ENCODE measurements at regions not wholly inside any gene's neighbourhood (a gene's known extent, or its start where the extent isn't known, plus 50 kb on each side); places are given as distances from the start of the nearest gene placed in this dataset.

DNA sequence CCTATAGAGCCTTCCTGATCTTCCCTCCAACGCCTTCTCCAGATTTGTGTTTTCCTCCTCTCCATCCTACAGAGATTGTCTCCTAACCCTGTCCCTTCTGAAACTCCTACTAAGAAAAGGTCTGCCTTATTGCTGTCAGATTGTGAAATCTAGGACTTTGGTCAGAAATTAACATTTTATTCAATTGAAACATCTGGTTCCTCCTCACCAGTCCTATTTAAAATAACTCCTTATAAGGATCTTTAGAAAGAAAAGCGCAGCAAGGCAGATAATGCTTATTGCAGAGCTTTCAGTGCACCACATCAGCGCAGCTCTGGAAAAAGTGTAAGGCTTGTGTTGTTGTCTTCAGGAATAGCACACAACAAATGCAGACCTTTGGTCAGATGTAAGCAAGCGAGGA, 477.8 kb upstream of the CHST9 start:
- no peak overlapping the region for H3K4me3 ChIP-seq (ENCODE audit: low read depth, low read length)

DNA sequence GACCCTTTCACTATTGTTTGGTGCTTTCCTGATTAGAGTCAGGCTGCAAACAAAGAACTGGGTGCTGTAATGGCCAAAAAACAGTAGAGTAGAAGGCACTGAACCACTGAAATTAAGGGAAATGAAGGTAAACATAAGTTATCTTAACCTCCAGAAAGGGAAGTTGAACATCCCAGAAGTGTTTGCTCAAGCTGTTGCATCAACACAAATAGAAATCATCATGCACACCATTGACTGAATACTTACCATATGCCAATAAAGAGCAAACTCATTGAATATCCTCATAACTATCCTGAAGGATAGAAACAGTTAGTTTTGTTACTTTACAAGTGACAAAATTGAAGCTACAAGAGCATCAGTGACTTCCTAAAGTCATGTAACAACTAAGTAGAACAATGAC, 477.4 kb upstream of the CHST9 start:
- H3K4me3 ChIP-seq (ENCODE audit: low read depth, low read length) = no peak overlapping the region
- DNase-seq (ENCODE audit: low read depth) = no peak

More for the DNA sequence above, 477.8 kb upstream of the CHST9 start:
- DNase-seq (ENCODE audit: low read depth) = no peak

- no peak overlapping the region for H3K4me3 ChIP-seq (ENCODE audit: low read depth, low read length)
- no peak for DNase-seq (ENCODE audit: low read depth)
Observed at GRCh38 chr18:27661320-27662018, 476.4 kb upstream of the CHST9 start.

GRCh38 chr18:27656905-27657304, 471.8 kb upstream of the CHST9 start:
- no peak overlapping the region for H3K4me3 ChIP-seq (ENCODE audit: low read depth, low read length)
- DNase-seq (ENCODE audit: low read depth) = no peak

DNA sequence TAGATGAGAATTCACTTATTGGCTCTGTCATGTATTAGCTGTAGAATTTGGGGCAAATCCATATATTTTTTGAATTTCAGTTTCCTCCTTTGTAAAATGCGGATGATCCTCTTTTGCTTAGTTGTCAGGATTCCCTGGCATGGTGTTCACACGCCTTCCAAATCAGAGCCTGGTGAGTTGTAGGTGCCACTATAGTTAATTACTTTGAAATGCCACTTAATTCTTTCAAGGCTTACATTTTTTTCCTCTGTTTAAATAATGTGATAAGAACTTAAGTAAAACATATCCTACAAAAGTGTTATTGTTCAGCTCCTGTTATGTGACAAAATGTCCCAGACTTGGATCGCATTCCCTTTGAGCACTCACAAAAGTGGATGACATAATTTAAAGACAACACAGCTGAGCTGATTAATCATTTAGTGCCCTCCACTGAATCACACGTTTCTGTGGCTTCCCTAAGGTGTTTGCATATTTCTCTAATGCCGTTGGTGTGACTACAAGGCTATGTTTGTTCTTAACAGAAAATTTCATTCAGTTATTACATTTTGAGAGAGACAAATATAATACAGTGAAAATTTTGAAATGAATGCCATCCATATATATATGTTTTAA, 471.2 kb upstream of the CHST9 start:
- H3K4me3 ChIP-seq (ENCODE audit: low read depth, low read length) = no peak overlapping the region
- peak; percentile 33 for DNase-seq (ENCODE audit: low read depth)

GRCh38 chr18:27653247-27653646, 468.1 kb upstream of the CHST9 start:
- no peak overlapping the region for H3K4me3 ChIP-seq (ENCODE audit: low read depth, low read length)
- no peak for DNase-seq (ENCODE audit: low read depth)

GRCh38 chr18:27652480-27653121, 467.5 kb upstream of the CHST9 start:
- no peak for DNase-seq (ENCODE audit: low read depth)
- H3K4me3 ChIP-seq (ENCODE audit: low read depth, low read length) = no peak overlapping the region

DNA sequence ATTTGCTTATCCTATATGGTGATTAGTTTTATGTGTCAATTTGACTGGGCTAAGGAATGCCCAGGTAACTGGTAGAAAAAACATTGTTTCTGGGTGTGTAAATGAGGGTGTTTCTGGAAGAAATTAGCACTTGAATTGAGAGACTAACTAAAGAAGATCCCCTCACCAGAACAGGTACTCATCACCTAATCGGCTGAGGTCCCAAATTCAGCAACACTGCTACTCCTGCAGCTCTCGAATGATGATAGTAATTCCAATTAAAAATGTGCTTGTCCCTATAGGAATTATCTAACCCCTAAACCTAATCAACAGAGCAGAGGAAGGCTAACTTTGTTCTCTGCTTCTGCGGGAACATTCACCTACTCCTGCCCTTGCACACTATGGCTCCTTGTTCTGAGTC, 464.5 kb upstream of the CHST9 start:
- H3K4me3 ChIP-seq (ENCODE audit: low read depth, low read length) = no peak overlapping the region
- no peak for DNase-seq (ENCODE audit: low read depth)

DNA sequence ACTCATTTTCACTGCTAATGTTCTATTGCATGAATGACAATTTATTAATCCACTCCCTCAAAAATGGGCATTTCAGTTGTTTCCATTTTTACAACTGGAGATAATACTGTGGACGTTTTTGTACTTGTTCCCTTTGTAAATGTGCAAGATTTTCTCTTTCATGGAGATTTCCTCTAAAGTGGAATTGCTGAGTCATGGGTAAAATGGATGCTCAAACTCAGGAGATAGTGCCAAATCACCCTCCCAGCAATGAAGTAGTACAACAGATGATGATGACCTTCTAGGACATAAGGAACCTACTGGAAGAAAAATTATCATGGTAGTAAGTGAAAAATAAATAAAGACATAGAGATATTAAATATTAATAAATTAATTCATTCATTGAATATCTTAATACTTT, 460.8 kb upstream of the CHST9 start:
- no peak for DNase-seq (ENCODE audit: low read depth)

GRCh38 chr18:27636576-27637085, 451.5 kb upstream of the CHST9 start:
- no peak overlapping the region for H3K4me3 ChIP-seq (ENCODE audit: low read depth, low read length)
- no peak for DNase-seq (ENCODE audit: low read depth)

More for the DNA sequence above, 460.8 kb upstream of the CHST9 start:
- H3K4me3 ChIP-seq (ENCODE audit: low read depth, low read length) = no peak overlapping the region

DNA sequence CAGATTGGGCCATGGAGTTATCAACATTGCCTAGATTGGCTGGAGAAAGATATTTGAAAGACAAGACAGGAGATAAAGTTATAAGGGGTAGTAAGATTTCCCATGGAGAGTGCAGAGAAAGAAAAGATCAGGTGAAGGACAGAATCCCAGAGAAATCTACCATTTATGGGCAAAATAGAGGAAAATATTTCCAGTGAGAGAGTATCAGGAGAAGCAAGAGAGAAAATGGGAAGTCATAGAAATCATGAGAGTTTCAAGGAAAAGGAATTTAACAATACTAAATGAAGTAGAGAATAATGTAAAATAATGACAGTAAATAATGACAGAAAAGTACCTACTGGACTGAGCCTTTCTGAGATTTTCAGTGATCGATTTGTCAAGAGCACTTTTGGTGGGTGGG, 447.6 kb upstream of the CHST9 start:
- H3K4me3 ChIP-seq (ENCODE audit: low read depth, low read length) = no peak overlapping the region
- DNase-seq (ENCODE audit: low read depth) = no peak

- no peak overlapping the region for H3K4me3 ChIP-seq (ENCODE audit: low read depth, low read length)
- DNase-seq (ENCODE audit: low read depth) = no peak
Observed at GRCh38 chr18:27627927-27628326, 442.8 kb upstream of the CHST9 start.

DNA sequence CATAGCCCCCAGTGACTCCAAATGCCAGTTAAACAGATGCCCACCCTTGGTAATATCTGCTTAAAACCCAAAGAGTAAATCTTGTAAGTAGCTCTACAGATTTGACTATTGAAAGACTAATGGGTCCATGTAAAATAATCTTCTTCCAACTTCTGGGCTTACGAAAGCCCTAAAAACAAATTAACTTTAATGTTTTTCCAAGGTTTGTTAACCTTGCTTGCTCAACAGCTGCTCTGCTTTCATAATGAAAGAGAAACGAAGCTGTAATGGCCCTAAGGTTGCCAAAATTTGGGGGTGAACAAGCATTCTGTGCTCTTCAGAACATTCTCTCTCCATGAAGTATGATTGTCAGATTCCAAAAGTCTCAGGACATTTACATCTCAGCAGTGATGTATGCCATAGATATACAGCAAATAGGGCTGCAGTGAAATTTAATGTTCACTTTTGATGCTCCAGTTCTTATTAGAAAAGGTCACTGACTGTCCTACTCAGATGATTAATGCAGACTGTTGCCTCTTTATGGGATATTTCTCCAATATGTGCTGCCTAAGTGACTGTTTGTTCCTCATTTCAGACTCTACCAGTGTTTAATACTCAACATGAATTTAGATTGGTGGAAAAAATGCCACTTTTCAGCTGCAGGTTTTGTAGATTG, 436.3 kb upstream of the CHST9 start:
- no peak overlapping the region for H3K4me3 ChIP-seq (ENCODE audit: low read depth, low read length)
- DNase-seq (ENCODE audit: low read depth) = no peak

- no peak for DNase-seq (ENCODE audit: low read depth)
- H3K4me3 ChIP-seq (ENCODE audit: low read depth, low read length) = no peak overlapping the region
Observed at GRCh38 chr18:27619906-27620305, 434.8 kb upstream of the CHST9 start.

DNA sequence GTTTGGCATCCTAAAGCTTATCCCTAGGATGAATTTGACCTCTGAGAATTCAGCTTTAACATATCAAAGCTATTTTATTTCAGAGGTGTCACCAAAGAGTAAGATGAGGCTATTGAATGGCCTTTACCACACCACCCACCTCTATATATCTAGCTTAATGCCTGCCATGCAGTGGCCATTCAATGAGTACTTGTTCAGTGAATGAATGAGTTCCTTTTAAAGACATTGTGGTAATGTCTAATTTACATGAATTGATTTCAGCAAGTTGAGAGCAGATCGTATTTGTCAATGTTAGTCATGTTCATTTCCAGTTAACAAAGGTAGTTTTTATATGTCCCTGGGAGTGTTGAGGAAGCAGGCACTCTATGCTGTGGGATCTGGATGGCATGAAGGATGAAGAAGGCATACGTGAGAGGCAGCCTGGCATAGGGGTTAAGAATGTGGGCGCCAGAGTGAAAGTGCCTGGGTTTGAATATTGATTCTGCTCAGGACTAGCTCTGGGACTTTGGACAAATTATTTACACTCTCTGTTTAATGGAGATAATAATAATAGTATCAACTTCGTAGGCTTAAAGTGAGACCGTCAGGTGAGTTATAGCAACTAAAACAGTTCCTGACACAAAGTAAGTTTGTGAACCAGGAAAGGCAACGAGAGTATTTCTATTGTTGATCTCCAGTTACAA, 434.1 kb upstream of the CHST9 start:
- no peak overlapping the region for H3K4me3 ChIP-seq (ENCODE audit: low read depth, low read length)
- DNase-seq (ENCODE audit: low read depth) = no peak

- no peak overlapping the region for H3K4me3 ChIP-seq (ENCODE audit: low read depth, low read length)
- DNase-seq (ENCODE audit: low read depth) = no peak
Observed at GRCh38 chr18:27616324-27616723, 431.2 kb upstream of the CHST9 start.

GRCh38 chr18:27614951-27615844, 430.1 kb upstream of the CHST9 start:
- no peak for DNase-seq (ENCODE audit: low read depth)
- no peak overlapping the region for H3K4me3 ChIP-seq (ENCODE audit: low read depth, low read length)

DNA sequence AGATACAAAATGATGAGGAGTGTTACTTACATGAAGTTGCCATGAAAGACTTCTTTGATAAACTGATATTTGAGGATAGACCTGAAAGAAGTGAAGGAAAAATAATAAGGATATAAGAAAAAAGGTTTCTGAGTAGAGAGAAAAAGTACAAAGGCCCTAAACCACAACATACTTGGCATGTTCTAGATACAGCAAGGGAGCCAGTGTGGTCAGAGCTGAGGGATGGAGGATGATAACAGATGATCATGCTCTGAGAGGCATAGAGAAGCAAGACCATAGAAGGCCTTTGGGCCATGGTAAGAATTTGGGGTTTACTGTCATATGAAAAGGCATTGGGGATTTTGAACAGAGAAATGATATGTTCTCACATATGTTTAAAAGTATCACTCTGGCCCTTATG, 424.1 kb upstream of the CHST9 start:
- DNase-seq (ENCODE audit: low read depth) = no peak
- no peak overlapping the region for H3K4me3 ChIP-seq (ENCODE audit: low read depth, low read length)

- DNase-seq (ENCODE audit: low read depth) = no peak
- H3K4me3 ChIP-seq (ENCODE audit: low read depth, low read length) = no peak overlapping the region
Observed at GRCh38 chr18:27608742-27609141, 423.6 kb upstream of the CHST9 start.
